Ovary (tissue), 3 donors: ENCODE measurements at regions not wholly inside any gene's neighbourhood (a gene's known extent, or its start where the extent isn't known, plus 50 kb on each side); places are given as distances from the start of the nearest gene placed in this dataset.

ENCODE experiments used
- CTCF ChIP-seq, 3 donors: fragments of 450-650 bp in 2 of 3; fragments of 200-600 bp in 1 of 3; IDR thresholded peaks; one replicate each; pipeline versions ENCODE4 v1.5.1 to v1.8.0; 2016 to 2022; ENCODE audit warnings: antibody characterized with exemption in 3 of 3, mild to moderate bottlenecking in 1 of 3
- EP300 ChIP-seq: sonication (generic); formaldehyde crosslinking; IDR thresholded peaks from one replicate; pipeline ENCODE4 v1.6.1; 2017; ENCODE audit warnings: antibody characterized with exemption
- POLR2A ChIP-seq: fragments of 450-650 bp; IDR thresholded peaks from one replicate; pipeline ENCODE4 v1.6.1; 2017; ENCODE audit warnings: antibody characterized with exemption, mild to moderate bottlenecking, moderate library complexity
- donor health status: DM: no; HTN: no; CAD: no.

- peak; percentile 63 to 75 (median 72) for TF ChIP-seq CTCF (IDR thresholded peaks at IDR 0.05)
- no peak for TF ChIP-seq POLR2A
- TF ChIP-seq EP300: no peak
Observed at GRCh38 chr5:39547553-39548154, 122.9 kb upstream of the DAB2 start.
